GM19238 (cell line): ENCODE measurements at regions not wholly inside any gene's neighbourhood (a gene's known extent, or its start where the extent isn't known, plus 50 kb on each side); places are given as distances from the start of the nearest gene placed in this dataset.
"Not testable (repeated sequence)": the region's sequence is repeated elsewhere in the genome, so short reads cannot be mapped to it uniquely, and the experiment has no call there.

Experiments used
- DNase-seq: peaks from one replicate; pipeline ENCODE4 v3.0.0; 2011; ENCODE audit warnings: low spot score; ENCODE audit not compliant: insufficient read length

- not testable (repeated sequence) for DNase-seq
Measured at GRCh38 chr2:208685929-208686328, 279.3 kb downstream of the PTH2R start.

- DNase-seq, result no peak
Measured at GRCh38 chr2:208686665-208687064, 280.1 kb downstream of the PTH2R start.

GRCh38 chr2:208687720-208688119, 281.1 kb downstream of the PTH2R start:
- DNase-seq, result not testable (repeated sequence)

- DNase-seq, result no peak
Measured at GRCh38 chr2:208698114-208698513, 291.5 kb downstream of the PTH2R start.

GRCh38 chr2:208708486-208708885, 301.9 kb downstream of the PTH2R start:
- no peak for DNase-seq

- DNase-seq, result no peak
Measured at GRCh38 chr2:208711598-208711997, 305.0 kb downstream of the PTH2R start.

GRCh38 chr2:208713066-208713745, 306.6 kb downstream of the PTH2R start:
- DNase-seq, result no peak

- DNase-seq, result no peak
Measured at GRCh38 chr2:208718828-208719227, 312.2 kb downstream of the PTH2R start.

- DNase-seq, result no peak
Measured at GRCh38 chr2:208722731-208723130, 316.1 kb downstream of the PTH2R start.

- DNase-seq, result no peak
Measured at GRCh38 chr2:208725280-208725679, 318.7 kb downstream of the PTH2R start.

- no peak for DNase-seq
Measured at GRCh38 chr2:208726242-208726641, 319.6 kb downstream of the PTH2R start.

- DNase-seq, result not testable (repeated sequence)
Measured at GRCh38 chr2:208751663-208752415, 345.2 kb downstream of the PTH2R start.

- DNase-seq, result no peak
Measured at GRCh38 chr2:208757364-208757763, 350.8 kb downstream of the PTH2R start.

- DNase-seq, result not testable (repeated sequence)
Measured at GRCh38 chr2:208773074-208773473, 366.5 kb downstream of the PTH2R start.

GRCh38 chr2:208781166-208781565, 374.6 kb downstream of the PTH2R start:
- no peak for DNase-seq

- no peak for DNase-seq
Measured at GRCh38 chr2:208782097-208782496, 375.5 kb downstream of the PTH2R start.

- no peak for DNase-seq
Measured at GRCh38 chr2:208783184-208783583, 376.6 kb downstream of the PTH2R start.

- not testable (repeated sequence) for DNase-seq
Measured at GRCh38 chr2:208784774-208785173, 378.2 kb downstream of the PTH2R start.

- DNase-seq, result no peak
Measured at GRCh38 chr2:208791257-208791656, 384.7 kb downstream of the PTH2R start.

GRCh38 chr2:208792766-208793165, 386.2 kb downstream of the PTH2R start:
- DNase-seq, result no peak

- no peak for DNase-seq
Measured at GRCh38 chr2:208793434-208793833, 386.8 kb downstream of the PTH2R start.

GRCh38 chr2:208794288-208794975, 387.8 kb downstream of the PTH2R start:
- DNase-seq, result no peak
